ENCODE measurements at regions not wholly inside any gene's neighbourhood (a gene's known extent, or its start where the extent isn't known, plus 50 kb on each side); places are given as distances from the start of the nearest gene placed in this dataset.
"Not testable (repeated sequence)": the region's sequence is repeated elsewhere in the genome, so short reads cannot be mapped to it uniquely, and the experiment has no call there.

- peak; percentile 3 for DNase-seq
Measured at GRCh38 chr10:70991140-70992124, 103.1 kb upstream of the PCBD1 start.

DNA sequence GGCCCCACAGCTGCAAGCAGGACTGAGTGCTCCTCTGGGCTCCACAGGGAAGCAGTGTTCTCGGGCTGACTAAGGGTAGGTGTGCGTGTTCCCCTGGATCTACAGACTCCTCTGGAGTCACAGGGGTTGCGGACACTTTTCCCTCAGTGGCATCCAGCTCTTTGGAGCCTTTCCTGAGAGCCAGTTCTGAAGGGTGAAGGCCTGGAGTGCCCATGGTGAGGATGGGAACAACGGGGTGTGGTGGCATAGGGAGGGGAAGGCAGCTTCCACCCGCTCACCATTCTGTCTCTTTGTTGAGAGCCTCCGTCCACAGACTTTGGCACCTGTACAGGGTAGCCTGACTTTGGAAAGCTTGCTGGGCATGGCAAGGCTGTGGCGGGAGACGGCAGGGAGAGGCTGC, 104.1 kb upstream of the PCBD1 start:
- no peak for DNase-seq

DNA sequence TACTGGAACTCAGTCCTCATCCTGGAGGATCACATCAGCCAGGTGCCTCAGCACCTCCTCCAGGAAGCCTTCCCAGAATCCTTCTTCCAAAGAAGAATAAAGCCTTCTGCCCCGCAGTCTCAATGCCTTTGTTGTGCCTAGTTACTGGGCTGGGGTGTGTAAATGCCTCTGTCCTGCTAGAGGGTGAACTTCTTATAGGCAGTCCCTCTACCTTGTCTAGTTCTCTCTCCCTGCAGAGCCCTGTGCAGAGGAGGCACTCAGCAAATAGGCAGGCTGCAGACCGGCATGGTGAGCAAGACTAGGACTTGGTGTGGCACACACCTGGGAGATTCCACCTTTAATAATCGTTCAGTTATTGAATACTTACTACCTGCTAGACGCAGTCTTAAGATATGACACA, 104.7 kb upstream of the PCBD1 start:
- DNase-seq: no peak

DNA sequence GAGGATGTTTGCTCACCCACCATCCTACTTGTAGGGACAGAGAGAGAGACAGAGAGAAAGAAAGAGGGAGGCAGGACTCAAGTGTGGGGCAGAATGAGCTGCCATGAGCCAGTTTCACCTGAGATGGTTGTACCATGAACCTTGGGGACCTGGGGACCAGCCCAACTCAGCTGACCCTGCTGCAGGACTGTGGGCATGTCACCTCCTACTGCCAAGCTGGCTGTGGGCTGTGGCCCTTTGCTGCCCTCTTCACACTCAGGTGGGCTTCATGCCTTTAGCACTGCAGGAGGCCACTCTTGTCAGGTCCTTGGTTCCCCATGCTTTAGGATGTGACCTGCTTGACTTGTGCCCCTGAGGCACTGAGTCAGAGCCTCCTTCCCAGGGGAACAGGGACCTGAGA, 108.2 kb upstream of the PCBD1 start:
- no peak for DNase-seq

- DNase-seq: no peak
Measured at GRCh38 chr10:70997236-70997635, 108.9 kb upstream of the PCBD1 start.

DNA sequence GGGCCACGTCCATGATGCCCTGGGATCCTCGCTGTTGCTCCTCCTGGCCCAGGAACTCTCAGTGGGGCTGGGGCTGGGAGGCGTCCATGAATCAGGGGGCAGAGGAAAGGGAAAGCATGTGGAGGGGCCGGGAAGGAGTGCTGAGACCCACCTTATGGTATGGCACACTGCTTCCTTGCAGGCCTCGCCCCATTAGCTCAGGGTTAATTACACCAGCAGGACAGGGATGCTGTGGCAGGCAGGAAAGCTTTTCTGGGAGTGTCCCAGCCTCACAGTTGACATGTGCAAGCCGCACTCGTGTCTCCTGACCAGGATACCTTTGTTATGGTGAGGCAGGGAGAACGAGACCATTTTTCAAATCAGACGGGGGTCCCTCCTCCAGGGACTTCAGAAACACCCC, 109.7 kb upstream of the PCBD1 start:
- DNase-seq: no peak

GRCh38 chr10:71001470-71001869, 113.1 kb upstream of the PCBD1 start:
- DNase-seq: no peak

- no peak for DNase-seq
Measured at GRCh38 chr10:71004176-71005075, 116.1 kb upstream of the PCBD1 start.

DNA sequence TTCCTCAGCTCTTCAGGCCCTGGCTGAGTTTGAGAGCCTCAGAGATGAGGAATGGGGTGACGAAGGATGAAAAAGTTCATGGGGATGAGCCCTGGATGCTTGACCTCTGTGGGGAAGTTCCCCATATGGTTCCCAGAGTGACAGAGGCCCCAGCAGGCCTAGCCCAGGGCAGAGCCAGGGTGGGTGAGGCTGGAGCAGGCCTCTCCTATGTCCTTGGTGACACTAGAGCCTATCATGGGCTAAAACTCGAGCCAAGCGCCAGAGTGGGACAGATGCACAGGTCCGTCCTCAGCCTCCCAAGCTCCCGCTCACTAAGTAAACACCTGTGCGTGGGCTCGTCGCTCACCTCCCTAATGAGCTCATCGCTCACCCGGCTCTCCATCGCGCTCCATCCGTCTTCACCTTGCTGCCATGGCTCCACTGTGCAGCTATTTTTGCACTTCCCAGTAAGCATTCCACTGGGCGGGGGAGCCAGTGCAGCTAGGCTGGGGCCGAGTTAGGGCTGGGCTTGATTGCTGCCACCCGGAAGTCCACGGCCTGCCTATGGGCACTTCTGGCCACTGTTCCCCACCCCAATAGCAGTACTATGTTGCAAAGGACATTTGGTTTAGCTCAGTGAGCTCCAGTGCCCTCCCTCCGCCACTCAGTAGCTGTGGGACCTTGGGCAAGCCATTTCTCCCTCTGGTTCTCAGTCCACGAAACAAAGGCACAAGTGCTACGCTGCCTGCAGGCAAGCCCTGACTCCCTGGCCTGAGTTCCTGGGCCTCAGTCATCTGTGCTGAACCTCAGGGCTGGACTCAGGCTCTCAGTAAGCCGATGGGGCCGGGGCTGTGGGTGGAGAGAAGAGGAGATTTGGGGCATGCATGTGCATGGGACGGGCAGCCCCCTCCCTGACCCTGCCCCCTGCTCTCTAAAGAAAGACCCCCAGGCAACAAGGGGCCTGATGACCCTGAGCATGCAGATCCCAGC, 117.3 kb upstream of the PCBD1 start:
- DNase-seq: no peak

DNA sequence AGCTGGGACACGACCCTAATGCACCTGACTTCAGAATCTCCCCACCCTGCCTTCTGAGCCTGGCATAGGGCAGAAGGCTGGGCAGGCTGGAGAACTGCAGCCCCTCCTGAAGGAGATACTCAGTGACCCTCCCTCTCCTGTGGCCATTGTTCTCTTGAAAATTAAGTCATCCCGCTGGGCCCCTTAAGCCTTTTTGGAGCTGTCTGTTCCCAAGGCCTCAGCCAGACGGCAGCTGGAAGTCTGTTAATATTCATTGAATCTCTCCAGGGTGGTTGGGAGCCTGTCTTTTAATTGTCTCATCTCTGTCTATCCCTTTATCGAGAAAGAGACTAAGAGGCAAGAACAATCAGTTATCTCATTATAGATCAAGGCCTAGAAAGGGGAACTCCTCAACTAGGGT, 118.1 kb upstream of the PCBD1 start:
- no peak for DNase-seq

DNA sequence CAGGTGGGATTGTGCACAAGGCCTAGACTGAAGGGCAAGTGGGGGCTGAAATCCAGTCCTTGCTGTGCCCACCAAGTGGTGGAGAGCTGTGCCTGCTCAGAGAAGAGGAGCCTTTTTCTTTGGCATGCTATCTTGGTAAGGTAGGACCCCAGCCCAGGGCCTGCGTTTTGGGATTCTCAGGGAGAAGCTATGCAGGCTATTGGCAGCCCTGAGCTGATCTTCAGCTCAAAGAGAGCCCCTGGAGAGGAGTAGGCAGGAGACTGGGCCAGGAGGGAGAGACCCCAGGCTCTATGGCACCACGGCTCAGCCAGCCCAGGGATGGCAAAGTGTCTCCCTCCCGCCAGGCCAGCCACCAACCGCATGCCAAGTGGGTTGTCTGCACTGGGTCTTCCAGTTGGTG, 119.2 kb upstream of the PCBD1 start:
- DNase-seq: no peak

DNA sequence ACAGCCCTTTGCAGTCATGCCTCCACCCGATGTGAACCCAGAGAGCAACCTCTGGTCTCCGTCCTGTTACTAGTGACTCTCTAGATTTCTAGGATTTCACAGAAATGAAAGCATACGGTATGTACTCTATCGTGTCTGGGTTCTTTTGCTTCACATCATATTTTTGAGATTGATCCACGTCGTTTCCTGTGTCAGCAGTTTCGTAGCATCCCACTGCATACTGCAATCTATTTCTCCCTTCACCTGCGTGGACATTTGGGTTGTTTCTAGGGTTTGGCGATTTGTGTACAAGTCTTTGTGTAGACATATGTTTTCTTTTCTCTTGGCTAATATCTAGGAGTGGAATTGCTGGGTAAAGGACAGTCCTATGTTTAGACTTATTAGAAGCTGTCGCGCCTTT, 119.8 kb upstream of the PCBD1 start:
- no peak for DNase-seq

GRCh38 chr10:71009126-71009525, 120.8 kb upstream of the PCBD1 start:
- DNase-seq: no peak

DNA sequence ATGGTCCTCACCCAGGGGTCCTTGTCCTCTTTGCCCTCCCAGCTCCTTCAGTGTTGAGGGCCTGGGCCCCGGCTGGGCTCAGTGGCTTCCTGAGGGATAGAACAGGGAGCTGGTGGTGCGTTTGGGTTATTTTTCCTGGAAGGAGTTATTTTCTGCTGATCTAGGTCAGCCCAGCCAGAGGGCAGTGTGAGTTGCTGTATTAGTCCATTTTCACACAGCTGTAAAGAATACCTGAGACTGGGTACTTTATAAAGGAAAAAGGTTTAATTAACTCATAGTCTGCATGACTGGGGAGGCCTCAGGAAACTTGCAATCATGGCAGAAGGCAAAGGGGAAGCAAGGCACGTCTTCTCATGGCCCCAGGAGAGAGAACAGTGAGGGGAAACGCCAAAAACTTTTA, 122.4 kb upstream of the PCBD1 start:
- no peak for DNase-seq

DNA sequence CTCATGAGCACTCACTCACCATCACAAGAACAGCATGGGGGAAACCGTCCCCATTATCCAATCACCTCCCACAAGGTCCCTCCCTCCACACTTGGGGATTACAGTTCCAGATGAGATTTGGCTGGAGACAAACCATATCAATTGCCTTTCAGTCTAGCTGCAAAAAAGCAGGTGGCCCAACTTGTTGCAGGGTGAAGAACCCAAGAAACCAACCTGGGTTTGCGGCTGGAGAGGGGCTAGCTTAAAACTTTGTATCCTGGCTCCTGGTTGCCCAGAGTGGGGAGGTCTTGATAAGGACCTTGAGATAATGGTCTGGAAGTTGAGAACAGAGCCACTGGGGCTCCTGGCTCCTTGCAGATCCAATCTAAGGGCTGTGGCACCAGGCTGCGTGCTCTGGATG, 122.8 kb upstream of the PCBD1 start:
- no peak for DNase-seq

DNA sequence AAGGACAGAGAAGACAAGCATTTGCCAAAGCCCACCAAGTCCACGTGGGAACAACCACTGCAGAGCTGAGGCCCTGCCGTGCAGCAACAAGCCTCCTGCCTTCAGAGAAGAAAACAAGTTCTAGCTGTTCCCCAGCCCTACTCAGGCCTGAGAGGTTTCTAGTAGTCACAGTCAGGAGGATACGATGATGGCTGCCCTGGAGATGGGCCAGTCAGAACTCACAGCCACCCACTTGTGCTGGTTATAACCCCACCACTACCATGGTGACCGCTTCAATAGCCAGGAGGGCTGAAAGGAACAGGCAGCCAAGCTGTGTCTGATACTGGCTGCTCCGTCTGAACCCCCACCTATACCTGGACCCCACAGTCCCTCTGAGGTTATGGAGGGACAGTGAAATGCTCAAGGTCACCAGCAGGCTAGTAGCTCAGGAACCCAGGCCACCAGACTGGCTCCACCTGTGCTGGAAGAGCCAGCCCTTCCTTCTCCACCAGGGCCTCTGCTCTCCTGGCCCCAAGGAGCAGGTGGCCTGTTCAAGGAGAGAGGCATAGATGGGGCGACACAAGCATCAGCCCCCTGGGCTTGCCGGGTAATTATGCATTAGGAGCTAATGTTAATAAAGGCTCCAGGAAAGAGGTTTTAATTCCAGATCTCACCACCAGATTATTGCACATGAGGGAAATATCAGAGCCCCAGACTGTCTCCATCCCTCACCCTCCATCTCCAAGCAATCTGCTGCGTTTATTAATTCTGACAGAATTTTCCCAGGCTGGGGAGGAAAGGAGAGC, 125.8 kb upstream of the PCBD1 start:
- DNase-seq: no peak

GRCh38 chr10:71015674-71016073, 127.3 kb upstream of the PCBD1 start:
- peak; percentile 38 for DNase-seq

DNA sequence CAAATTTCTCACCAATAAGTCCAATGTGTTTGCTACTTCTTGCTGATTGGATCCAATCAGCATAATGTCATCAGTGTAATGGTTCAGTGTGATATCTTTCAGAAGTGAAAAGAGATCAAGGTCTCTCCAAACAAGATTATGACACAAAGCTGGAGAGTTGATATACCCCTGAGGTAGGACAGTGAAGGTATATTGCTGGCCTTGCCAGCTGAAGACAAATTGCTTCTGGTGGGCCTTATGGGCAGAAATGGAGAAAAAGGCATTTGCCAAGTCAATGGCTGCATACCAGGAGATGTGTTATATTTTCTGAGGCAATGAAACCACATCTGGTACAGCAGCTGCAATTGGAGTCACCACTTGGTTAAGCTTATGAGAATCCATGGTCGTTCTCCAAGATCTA, 131.7 kb upstream of the PCBD1 start:
- DNase-seq: not testable (repeated sequence)

- DNase-seq: no peak
Measured at GRCh38 chr10:71021402-71021801, 133.0 kb upstream of the PCBD1 start.

DNA sequence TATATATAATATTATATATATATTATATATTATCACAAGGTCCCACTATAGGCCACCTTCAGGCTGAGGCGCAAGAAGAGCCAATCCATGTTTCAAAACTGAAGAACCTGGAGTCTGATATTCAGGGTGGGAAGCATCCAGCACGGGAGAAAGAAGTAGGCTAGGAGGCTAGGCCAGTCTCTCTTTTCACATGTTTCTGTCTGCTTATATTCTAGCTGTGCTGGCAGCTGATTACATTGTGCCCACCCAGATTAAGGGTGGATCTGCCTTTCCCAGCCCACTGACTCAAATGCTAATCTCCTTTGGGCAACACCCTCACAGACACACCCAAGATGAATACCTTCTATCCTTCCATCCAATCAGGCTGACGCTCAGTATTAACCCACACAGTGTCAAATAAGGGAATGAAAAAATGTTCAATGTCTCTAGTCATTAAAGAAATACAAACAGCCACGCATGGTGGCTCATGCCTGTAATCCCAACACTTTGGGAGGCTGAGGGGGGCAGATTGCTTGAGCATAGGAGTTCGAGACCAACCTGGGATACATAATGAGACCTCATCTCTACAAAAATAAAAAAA, 135.4 kb upstream of the PCBD1 start:
- no peak for DNase-seq

GRCh38 chr10:71024490-71024889, 136.1 kb upstream of the PCBD1 start:
- DNase-seq: no peak
